MCF 10A (cell line): ENCODE measurements at regions not wholly inside any gene's neighbourhood (a gene's known extent, or its start where the extent isn't known, plus 50 kb on each side); places are given as distances from the start of the nearest gene placed in this dataset.

ENCODE experiments used
- BruUV-seq: library from RNA; stranded (reverse); fragments of 400-500 nt; replicated peaks from 2 replicates; lab custom pipeline; 2021; lab: Mats Ljungman, UMichigan
- CTCF ChIA-PET: fragments of 300-600 bp; sonication (Branson Sonifier 250); formaldehyde crosslinking; extraction: SDS; loops from one replicate; lab custom pipeline; 2021; ENCODE audit warnings: antibody characterized with exemption, inconsistent platforms; lab: Yijun Ruan, JAX
- POLR2A ChIA-PET: fragments of 300-600, 350-650 bp; sonication (Branson Sonifier 250); formaldehyde crosslinking; extraction: SDS; loops from one replicate; lab custom pipeline; 2020; ENCODE audit warnings: antibody characterized with exemption, inconsistent platforms; lab: Yijun Ruan, JAX
- DNase-seq: peaks from one replicate; pipeline ENCODE4 v3.0.0-alpha.2; 2018; ENCODE audit not compliant: unreplicated experiment
- H3K27ac Mint-ChIP-seq: one replicate; pipeline ENCODE4 v1.8.0; 2022; ENCODE audit warnings: mild to moderate bottlenecking, low read depth, mixed read lengths; ENCODE audit not compliant: unreplicated experiment
- H3K27me3 Mint-ChIP-seq: one replicate; pipeline ENCODE4 v1.8.0; 2022; ENCODE audit warnings: mixed read lengths; ENCODE audit not compliant: insufficient read depth, unreplicated experiment
- H3K36me3 Mint-ChIP-seq: one replicate; pipeline ENCODE4 v1.8.0; 2022; ENCODE audit warnings: mild to moderate bottlenecking, moderate library complexity, mixed read lengths; ENCODE audit not compliant: insufficient read depth, unreplicated experiment
- H3K4me1 Mint-ChIP-seq: one replicate; pipeline ENCODE4 v1.8.0; 2022; ENCODE audit warnings: mixed read lengths; ENCODE audit not compliant: insufficient read depth, unreplicated experiment
- H3K4me3 Mint-ChIP-seq: one replicate; pipeline ENCODE4 v1.8.0; 2022; ENCODE audit warnings: mild to moderate bottlenecking, moderate library complexity, mixed read lengths; ENCODE audit not compliant: unreplicated experiment
- H3K9me3 Mint-ChIP-seq: one replicate; pipeline ENCODE4 v1.8.0; 2022; ENCODE audit warnings: mixed read lengths; ENCODE audit not compliant: unreplicated experiment
- intact Hi-C: fragments of 100-400 bp; cut with micrococcal nuclease; formaldehyde crosslinking; loops from 2 replicates; pipeline ENCODE4 v1.14.1; 2022
- TF ChIP-seq, protein P1 (sequence below): fragments of 200-600 bp; IDR thresholded peaks from one replicate; pipeline ENCODE4 v1.8.0; 2022; ENCODE audit warnings: antibody characterized with exemption, mild to moderate bottlenecking; ENCODE audit not compliant: unreplicated experiment

DNA sequence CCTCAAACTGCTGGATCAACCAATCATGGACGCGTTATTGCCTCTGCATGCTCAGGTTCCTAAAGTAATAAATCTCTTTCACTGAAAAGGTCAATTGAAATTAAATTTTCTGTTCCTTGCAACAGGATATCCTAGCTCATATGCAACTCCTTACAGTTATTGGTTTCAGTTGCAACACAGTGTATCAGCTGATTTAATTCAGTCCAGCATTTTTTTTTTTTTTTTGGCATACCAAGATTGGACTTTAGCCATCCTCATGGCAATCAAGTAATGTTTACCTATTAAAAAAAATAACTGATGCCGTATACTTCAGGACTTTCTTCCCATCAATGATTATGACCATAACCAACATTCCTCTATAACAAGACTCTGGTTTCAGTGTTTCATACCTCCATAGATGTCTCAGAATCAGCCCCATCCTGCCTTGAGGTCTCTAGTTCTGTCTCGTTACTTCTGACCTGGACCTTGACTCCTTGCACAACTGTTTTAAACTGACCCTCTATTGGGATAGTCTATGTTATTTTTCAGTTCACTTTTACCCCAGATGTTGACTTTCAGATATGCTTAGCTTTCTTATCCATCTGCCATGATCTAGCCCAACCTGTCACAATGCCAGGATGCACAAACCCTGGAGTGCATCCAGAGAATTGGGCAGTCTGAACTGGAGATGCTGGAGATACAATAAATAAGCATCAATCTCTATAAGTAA, 265.0 kb upstream of the GADL1 start:
- no peak overlapping the region for H3K27ac Mint-ChIP-seq
- no peaks in the 10 kb centered on the region for H3K36me3 Mint-ChIP-seq
- no peaks in the 10 kb centered on the region for H3K27me3 Mint-ChIP-seq
- no TSS peak for BruUV-seq
- ChIA-PET POLR2A (interaction anchor here (1.1 kb wide), 1 partner anchor 13 kb away, joined by 4 read pairs; no protein-coding TSS in a partner anchor), CTCF (interaction anchor here (0.6 kb wide), 1 partner anchor 246 kb away, joined by 3 read pairs; no protein-coding TSS in a partner anchor)
- no peaks in the 10 kb centered on the region for H3K4me1 Mint-ChIP-seq
- intact Hi-C loops = no loop called here
- H3K9me3 Mint-ChIP-seq = no peaks in the 10 kb centered on the region
- TF ChIP-seq, protein P1, sequence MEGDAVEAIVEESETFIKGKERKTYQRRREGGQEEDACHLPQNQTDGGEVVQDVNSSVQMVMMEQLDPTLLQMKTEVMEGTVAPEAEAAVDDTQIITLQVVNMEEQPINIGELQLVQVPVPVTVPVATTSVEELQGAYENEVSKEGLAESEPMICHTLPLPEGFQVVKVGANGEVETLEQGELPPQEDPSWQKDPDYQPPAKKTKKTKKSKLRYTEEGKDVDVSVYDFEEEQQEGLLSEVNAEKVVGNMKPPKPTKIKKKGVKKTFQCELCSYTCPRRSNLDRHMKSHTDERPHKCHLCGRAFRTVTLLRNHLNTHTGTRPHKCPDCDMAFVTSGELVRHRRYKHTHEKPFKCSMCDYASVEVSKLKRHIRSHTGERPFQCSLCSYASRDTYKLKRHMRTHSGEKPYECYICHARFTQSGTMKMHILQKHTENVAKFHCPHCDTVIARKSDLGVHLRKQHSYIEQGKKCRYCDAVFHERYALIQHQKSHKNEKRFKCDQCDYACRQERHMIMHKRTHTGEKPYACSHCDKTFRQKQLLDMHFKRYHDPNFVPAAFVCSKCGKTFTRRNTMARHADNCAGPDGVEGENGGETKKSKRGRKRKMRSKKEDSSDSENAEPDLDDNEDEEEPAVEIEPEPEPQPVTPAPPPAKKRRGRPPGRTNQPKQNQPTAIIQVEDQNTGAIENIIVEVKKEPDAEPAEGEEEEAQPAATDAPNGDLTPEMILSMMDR = no peak
- DNase-seq = no peak
- H3K4me3 Mint-ChIP-seq = no peak overlapping the region

DNA sequence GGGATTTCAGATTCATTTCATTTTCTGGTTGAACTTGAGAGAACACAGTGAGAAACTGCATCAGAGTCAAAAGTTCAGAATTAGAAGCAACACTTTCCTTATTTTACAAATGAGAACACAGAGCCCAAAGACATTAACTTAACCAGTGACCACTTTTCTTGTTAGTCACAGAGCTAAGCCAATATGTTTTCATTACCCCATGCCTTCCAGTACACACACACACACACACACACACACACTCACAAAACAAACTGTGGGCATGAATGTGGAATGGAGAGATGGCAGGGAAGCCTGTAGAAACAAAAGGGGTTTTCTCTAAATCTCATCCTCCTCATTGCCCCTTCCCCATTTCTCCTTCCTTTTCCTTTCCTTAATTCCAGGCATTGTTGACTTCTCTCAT, 267.4 kb upstream of the GADL1 start:
- intact Hi-C loops = no loop called here
- DNase-seq = no peak
- no TSS peak for BruUV-seq
- TF ChIP-seq, protein P1 = no peak
- Mint-ChIP-seq H3K4me1 (peaks cover 17% of the 10 kb centered on the region), H3K36me3 (no peaks in the 10 kb centered on the region), H3K27me3 (no peaks in the 10 kb centered on the region), H3K9me3 (no peaks in the 10 kb centered on the region), H3K4me3 (no peak overlapping the region), H3K27ac (no peak overlapping the region)
- ChIA-PET CTCF (no interaction called here), POLR2A (no interaction called here)

- Mint-ChIP-seq H3K4me1 (peaks cover 29% of the 10 kb centered on the region), H3K27me3 (no peaks in the 10 kb centered on the region), H3K27ac (no peak overlapping the region), H3K4me3 (no peak overlapping the region), H3K9me3 (no peaks in the 10 kb centered on the region), H3K36me3 (no peaks in the 10 kb centered on the region)
- no TSS peak for BruUV-seq
- CTCF ChIA-PET = no interaction called here
- TF ChIP-seq, protein P1 = no peak
- intact Hi-C loops = no loop called here
- DNase-seq = no peak
- POLR2A ChIA-PET = no interaction called here
Observed at GRCh38 chr3:31164381-31164780, 269.9 kb upstream of the GADL1 start.

- ChIA-PET POLR2A (interaction anchor here (0.6 to 1.8 kb wide), 4 partner anchors 12 to 367 kb away, joined by 3 to 6 read pairs (median 4); partner anchors contain the start of gene STT3B), CTCF (interaction anchor here (0.7 to 1.0 kb wide), 2 partner anchors 9 to 228 kb away, joined by 3 to 4 read pairs; no protein-coding TSS in a partner anchor)
- BruUV-seq = no TSS peak
- intact Hi-C loops = loop anchor here (5.0 kb wide), 1 partner anchor 367 kb away; the partner anchor contains the start of gene STT3B
- no peaks in the 10 kb centered on the region for H3K36me3 Mint-ChIP-seq
- peaks cover 32% of the 10 kb centered on the region for H3K4me1 Mint-ChIP-seq
- DNase-seq = no peak
- H3K4me3 Mint-ChIP-seq = no peak overlapping the region
- no peaks in the 10 kb centered on the region for H3K9me3 Mint-ChIP-seq
- H3K27me3 Mint-ChIP-seq = no peaks in the 10 kb centered on the region
- TF ChIP-seq, protein P1 = no peak
- H3K27ac Mint-ChIP-seq = no peak overlapping the region
Observed at GRCh38 chr3:31165399-31165860, 271.0 kb upstream of the GADL1 start.
